H9 (cell line): ENCODE measurements at regions not wholly inside any gene's neighbourhood (a gene's known extent, or its start where the extent isn't known, plus 50 kb on each side); places are given as distances from the start of the nearest gene placed in this dataset.

Source experiments
- DNase-seq: peaks from one replicate; pipeline ENCODE4 v3.0.0-alpha.2; 2017
- H2AFZ ChIP-seq: one replicate; pipeline ENCODE4 v1.6.1; 2013; ENCODE audit warnings: mild to moderate bottlenecking, low read length, control low read depth, moderate library complexity
- H2AK5ac ChIP-seq: 2 replicates; pipeline ENCODE4 v1.6.1; 2013; ENCODE audit warnings: low read length, control low read depth, mixed read lengths; ENCODE audit not compliant: insufficient read length
- H2BK120ac ChIP-seq: one replicate; pipeline ENCODE4 v1.6.1; 2013; ENCODE audit warnings: low read depth, mild to moderate bottlenecking, low read length, control low read depth, inconsistent platforms; ENCODE audit not compliant: poor library complexity, severe bottlenecking
- H2BK12ac ChIP-seq: 2 replicates; pipeline ENCODE4 v1.6.1; 2013; ENCODE audit warnings: low read length, control low read depth, mixed read lengths, low read depth; ENCODE audit not compliant: insufficient read length
- H2BK15ac ChIP-seq: 2 replicates; pipeline ENCODE4 v1.6.1; 2013; ENCODE audit warnings: low read depth, low read length, control low read depth
- H2BK20ac ChIP-seq: one replicate; pipeline ENCODE4 v1.6.1; 2013; ENCODE audit warnings: low read depth, mild to moderate bottlenecking, low read length, control low read depth, inconsistent platforms; ENCODE audit not compliant: poor library complexity, severe bottlenecking
- H2BK5ac ChIP-seq: 2 replicates; pipeline ENCODE4 v1.6.1; 2013; ENCODE audit warnings: low read length, control low read depth, mixed read lengths; ENCODE audit not compliant: insufficient read length
- H3K14ac ChIP-seq: 2 replicates; pipeline ENCODE4 v1.6.1; 2013; ENCODE audit warnings: low read length, control low read depth; ENCODE audit not compliant: insufficient read depth
- H3K18ac ChIP-seq: 2 replicates; pipeline ENCODE4 v1.6.1; 2013; ENCODE audit warnings: low read depth, mild to moderate bottlenecking, mixed read lengths, low read length, control low read depth; ENCODE audit not compliant: insufficient read length
- H3K23ac ChIP-seq: 2 replicates; pipeline ENCODE4 v1.6.1; 2013; ENCODE audit warnings: low read length, control low read depth, mixed read lengths, low read depth; ENCODE audit not compliant: insufficient read length
- H3K23me2 ChIP-seq: 2 replicates; pipeline ENCODE4 v1.6.1; 2013; ENCODE audit warnings: low read depth, mild to moderate bottlenecking, mixed read lengths, low read length, control low read depth; ENCODE audit not compliant: insufficient read length, poor library complexity, severe bottlenecking
- H3K27ac ChIP-seq: 2 replicates; pipeline ENCODE4 v1.5.1; 2013; ENCODE audit warnings: low read length, control low read depth, mixed read lengths, low read depth; ENCODE audit not compliant: insufficient read length
- H3K27me3 ChIP-seq: 2 replicates; pipeline ENCODE4 v1.6.1; 2013; ENCODE audit warnings: low read length, control low read depth, inconsistent platforms; ENCODE audit not compliant: insufficient read depth
- H3K4ac ChIP-seq: 2 replicates; pipeline ENCODE4 v1.6.1; 2013; ENCODE audit warnings: low read depth, mild to moderate bottlenecking, control low read depth, inconsistent platforms, low read length, moderate library complexity
- H3K4me1 ChIP-seq: 2 replicates; pipeline ENCODE4 v1.6.1; 2013; ENCODE audit warnings: low read length, control low read depth, inconsistent platforms; ENCODE audit not compliant: insufficient read depth
- H3K4me2 ChIP-seq: 2 replicates; pipeline ENCODE4 v1.6.1; 2013; ENCODE audit warnings: low read length, control low read depth, mixed read lengths; ENCODE audit not compliant: insufficient read length, insufficient read depth
- H3K56ac ChIP-seq: 2 replicates; pipeline ENCODE4 v1.6.1; 2013; ENCODE audit warnings: low read depth, mild to moderate bottlenecking, mixed read lengths, low read length, control low read depth; ENCODE audit not compliant: insufficient read length
- H3K79me1 ChIP-seq: 2 replicates; pipeline ENCODE4 v1.6.1; 2013; ENCODE audit warnings: low read depth, mild to moderate bottlenecking, moderate library complexity, low read length, control low read depth, inconsistent platforms; ENCODE audit not compliant: insufficient read depth, poor library complexity, severe bottlenecking
- H3K79me2 ChIP-seq: 2 replicates; pipeline ENCODE4 v1.6.1; 2013; ENCODE audit warnings: low read length, control low read depth, inconsistent platforms; ENCODE audit not compliant: insufficient read depth
- H3K9ac ChIP-seq: 2 replicates; pipeline ENCODE4 v1.6.1; 2013; ENCODE audit warnings: low read length, control low read depth, mixed read lengths; ENCODE audit not compliant: insufficient read length; ENCODE audit errors: extremely low read depth
- H3K9me3 ChIP-seq: one replicate; pipeline ENCODE4 v1.6.1; 2013; ENCODE audit warnings: low read depth, low read length, inconsistent platforms; ENCODE audit not compliant: control insufficient read depth
- H3T11ph ChIP-seq: one replicate; pipeline ENCODE4 v1.6.1; 2013; ENCODE audit warnings: mild to moderate bottlenecking, low read length, control low read depth, inconsistent platforms
- H4K20me1 ChIP-seq: one replicate; pipeline ENCODE4 v1.6.1; 2013; ENCODE audit not compliant: control insufficient read depth, insufficient read length, insufficient read depth
- H4K5ac ChIP-seq: 2 replicates; pipeline ENCODE4 v1.6.1; 2013; ENCODE audit warnings: low read depth, mild to moderate bottlenecking, mixed read lengths, low read length, control low read depth; ENCODE audit not compliant: insufficient read length
- H4K8ac ChIP-seq: replicated peaks from 2 replicates; pipeline ENCODE4 v1.6.1; 2013; ENCODE audit warnings: low read length, control low read depth, mixed read lengths, low read depth; ENCODE audit not compliant: insufficient read length
- H4K91ac ChIP-seq: 2 replicates; pipeline ENCODE4 v1.6.1; 2013; ENCODE audit warnings: low read depth, mild to moderate bottlenecking, moderate library complexity, mixed read lengths, low read length, control low read depth; ENCODE audit not compliant: insufficient read length
- H3K27ac Mint-ChIP-seq, 3 experiments: 2 replicates in 2 of 3; 3 replicates in 1 of 3; pipeline ENCODE4 v1.8.0; 2020 to 2021; ENCODE audit warnings: mixed read lengths in 3 of 3, mild to moderate bottlenecking in 1 of 3, moderate library complexity in 1 of 3
- H3K27me3 Mint-ChIP-seq: 2 replicates; pipeline ENCODE4 v1.8.0; 2021; ENCODE audit warnings: low read depth, mild to moderate bottlenecking, moderate library complexity, mixed read lengths
- H3K36me3 Mint-ChIP-seq, 3 experiments: 2 replicates in 2 of 3; 3 replicates in 1 of 3; pipeline ENCODE4 v1.8.0; 2020 to 2021; ENCODE audit warnings: low read depth in 3 of 3, mixed read lengths in 3 of 3; ENCODE audit not compliant: insufficient read depth in 1 of 3
- H3K4me1 Mint-ChIP-seq, 2 experiments: 2 replicates each; pipeline ENCODE4 v1.8.0; 2020; ENCODE audit warnings: mixed read lengths in 2 of 2
- H3K4me3 Mint-ChIP-seq, 2 experiments: 2 replicates in 1 of 2; 3 replicates in 1 of 2; pipeline ENCODE4 v1.8.0; 2020 to 2021; ENCODE audit warnings: mild to moderate bottlenecking in 2 of 2, mixed read lengths in 2 of 2, moderate library complexity in 1 of 2
- H3K9me3 Mint-ChIP-seq, 2 experiments: 2 replicates in 1 of 2; 3 replicates in 1 of 2; pipeline ENCODE4 v1.8.0; 2020; ENCODE audit warnings: mild to moderate bottlenecking in 2 of 2, mixed read lengths in 2 of 2, moderate library complexity in 1 of 2
- WGBS: extraction: QIAGEN DNeasy Blood & Tissue Kit; methylation state at CpG from one replicate; pipeline ENCODE4 v1.1.7; 2013; ENCODE audit warnings: missing lambda C conversion rate, low lambda C conversion rate, mixed read lengths; ENCODE audit not compliant: insufficient read length; ENCODE audit errors: extremely low coverage; 5-methylcytosine and 5-hydroxymethylcytosine counted together
- TF ChIP-seq, protein P1 (sequence below): fragments of 200-600 bp; sonication (generic); conservative IDR thresholded peaks from 3 replicates; pipeline ENCODE4 v1.8.0; 2021; ENCODE audit warnings: antibody characterized with exemption, mild to moderate bottlenecking

DNA sequence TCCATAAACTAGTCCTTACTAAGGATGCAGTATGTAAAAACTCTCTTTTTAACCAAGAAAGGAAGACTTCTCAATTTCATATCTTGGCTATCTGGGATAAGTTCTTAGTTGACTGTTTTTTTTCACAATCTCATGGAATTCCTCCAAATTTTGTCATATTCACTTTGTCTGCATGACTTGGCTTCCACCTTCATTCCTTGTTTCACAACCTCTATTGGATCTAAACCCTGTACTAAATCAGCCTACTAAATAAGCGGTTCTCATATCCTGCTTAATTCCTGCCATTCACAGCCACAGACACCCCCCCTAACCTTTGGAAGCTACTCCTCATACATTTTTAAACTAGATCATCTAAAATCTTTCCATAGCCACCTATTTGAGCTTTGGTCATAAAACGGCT is 370.6 kb upstream of the NAALADL2 start:
- Histone ChIP-seq H3K23ac (no peak overlapping the region), H3K56ac (no peak overlapping the region), H4K8ac (no peak overlapping the region), H2AK5ac (no peak overlapping the region), H4K91ac (no peak overlapping the region), H3K18ac (no peak overlapping the region), H3T11ph (no peak overlapping the region), H2BK15ac (no peak overlapping the region), H2BK120ac (no peak overlapping the region), H2AFZ (no peak overlapping the region), H4K5ac (no peak overlapping the region), H3K23me2 (no peaks in the 10 kb centered on the region), H3K4ac (no peak overlapping the region), H2BK12ac (no peak overlapping the region), H3K14ac (no peak overlapping the region), H4K20me1 (no peaks in the 10 kb centered on the region), H2BK5ac (no peak overlapping the region), H3K27ac (no peak overlapping the region), H2BK20ac (no peak overlapping the region), H3K4me2 (no peak overlapping the region), H3K9ac (no peak overlapping the region), H3K9me3 (no peaks in the 10 kb centered on the region), H3K4me1 (no peaks in the 10 kb centered on the region), H3K79me1 (no peaks in the 10 kb centered on the region), H3K27me3 (no peaks in the 10 kb centered on the region), H3K79me2 (no peaks in the 10 kb centered on the region)
- WGBS: no CpG with 5 or more reads among the region's 2 CpGs
- TF ChIP-seq, protein P1, sequence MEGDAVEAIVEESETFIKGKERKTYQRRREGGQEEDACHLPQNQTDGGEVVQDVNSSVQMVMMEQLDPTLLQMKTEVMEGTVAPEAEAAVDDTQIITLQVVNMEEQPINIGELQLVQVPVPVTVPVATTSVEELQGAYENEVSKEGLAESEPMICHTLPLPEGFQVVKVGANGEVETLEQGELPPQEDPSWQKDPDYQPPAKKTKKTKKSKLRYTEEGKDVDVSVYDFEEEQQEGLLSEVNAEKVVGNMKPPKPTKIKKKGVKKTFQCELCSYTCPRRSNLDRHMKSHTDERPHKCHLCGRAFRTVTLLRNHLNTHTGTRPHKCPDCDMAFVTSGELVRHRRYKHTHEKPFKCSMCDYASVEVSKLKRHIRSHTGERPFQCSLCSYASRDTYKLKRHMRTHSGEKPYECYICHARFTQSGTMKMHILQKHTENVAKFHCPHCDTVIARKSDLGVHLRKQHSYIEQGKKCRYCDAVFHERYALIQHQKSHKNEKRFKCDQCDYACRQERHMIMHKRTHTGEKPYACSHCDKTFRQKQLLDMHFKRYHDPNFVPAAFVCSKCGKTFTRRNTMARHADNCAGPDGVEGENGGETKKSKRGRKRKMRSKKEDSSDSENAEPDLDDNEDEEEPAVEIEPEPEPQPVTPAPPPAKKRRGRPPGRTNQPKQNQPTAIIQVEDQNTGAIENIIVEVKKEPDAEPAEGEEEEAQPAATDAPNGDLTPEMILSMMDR: no peak
- no peak overlapping the region for H3K4me3 Mint-ChIP-seq
- H3K9me3 Mint-ChIP-seq: peaks cover 11 to 12% of the 10 kb centered on the region in 2 experiments; a peak in 2 of 5 replicates
- H3K27me3 Mint-ChIP-seq: no peaks in the 10 kb centered on the region
- H3K27ac Mint-ChIP-seq: no peak overlapping the region
- DNase-seq: no peak
- peaks cover 6 to 8% of the 10 kb centered on the region in 2 experiments for H3K4me1 Mint-ChIP-seq
- peaks cover 4 to 13% (median 9%) of the 10 kb centered on the region in 3 experiments; a peak in 5 of 7 replicates for H3K36me3 Mint-ChIP-seq
